ENCODE measurements at regions not wholly inside any gene's neighbourhood (a gene's known extent, or its start where the extent isn't known, plus 50 kb on each side); places are given as distances from the start of the nearest gene placed in this dataset.

DNA sequence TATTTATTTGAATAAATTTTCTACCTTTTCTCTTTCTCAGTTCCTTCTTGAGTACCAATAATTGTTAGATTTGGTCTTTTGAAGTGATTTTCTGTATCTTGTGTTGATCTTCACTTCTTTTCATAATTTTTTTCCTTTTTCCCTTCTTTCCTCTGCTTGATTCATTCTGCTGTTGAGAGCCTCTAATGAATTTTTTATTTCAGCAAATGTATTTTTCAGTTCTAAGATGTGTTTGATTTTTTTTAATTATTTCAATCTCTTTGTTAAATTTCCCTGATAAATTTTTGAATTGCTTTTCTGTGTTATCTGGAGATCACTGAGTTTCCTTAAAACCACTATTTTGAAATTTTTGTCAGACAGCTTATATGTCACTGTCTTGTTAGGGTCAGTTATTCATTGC is 155.4 kb upstream of the IL15 start:
- ChIA-PET POLR2A (ENCODE audit: partially characterized antibody) (no interaction called here), CTCF (ENCODE audit: partially characterized antibody) (no interaction called here)
- Histone ChIP-seq H4K8ac (ENCODE audit: extremely low read depth, insufficient read depth, low read length) (no peak overlapping the region), H2BK5ac (ENCODE audit: low read depth, low read length) (no peak overlapping the region), H2AFZ (ENCODE audit: low read length) (no peak overlapping the region), H3K4me2 (ENCODE audit: insufficient read depth in 1 of 2, low read depth in 2 of 2, low read length in 2 of 2) (no peak overlapping the region), H3K9ac (replicated peaks in 1 of 4; ENCODE audit: extremely low read depth in 1 of 4, low read depth in 3 of 4, low read length in 3 of 4) (no peak overlapping the region), H3K4me1 (replicated peaks in 1 of 4; ENCODE audit: control insufficient read depth in 3 of 4, insufficient read depth in 4 of 4, low read length in 3 of 4) (no peaks in the 10 kb centered on the region), H4K5ac (ENCODE audit: insufficient read length, low read depth, low read length) (no peak overlapping the region), H2BK120ac (replicated peaks; ENCODE audit: low read depth, low read length) (no peak overlapping the region), H3K4me3 (ENCODE audit: extremely low read depth in 1 of 4, insufficient read depth in 2 of 4, low read depth in 3 of 4, low read length in 4 of 4) (no peak overlapping the region), H3K56ac (replicated peaks; ENCODE audit: insufficient read length, low read depth, low read length) (no peak overlapping the region), H3K18ac (ENCODE audit: extremely low read depth, low read length) (no peak overlapping the region), H4K20me1 (replicated peaks in 1 of 2; ENCODE audit: control insufficient read depth in 1 of 2, insufficient read depth in 2 of 2, low read length in 2 of 2) (no peaks in the 10 kb centered on the region), H3K79me2 (ENCODE audit: control insufficient read depth in 1 of 2, insufficient read depth in 2 of 2, low read length in 2 of 2) (no peaks in the 10 kb centered on the region), H2BK12ac (ENCODE audit: low read depth, low read length) (no peak overlapping the region), H2AK5ac (ENCODE audit: low read depth, low read length) (no peak overlapping the region), H3K36me3 (ENCODE audit: control insufficient read depth in 2 of 4, insufficient read depth in 4 of 4, low read length in 3 of 4) (no peaks in the 10 kb centered on the region), H3K27ac (ENCODE audit: low read depth, low read length) (no peak overlapping the region), H3K27me3 (replicated peaks in 1 of 4; ENCODE audit: control insufficient read depth in 3 of 4, extremely low read depth in 1 of 4, insufficient read depth in 3 of 4, low read length in 3 of 4) (no peaks in the 10 kb centered on the region), H4K91ac (replicated peaks; ENCODE audit: insufficient read length, low read length) (no peak overlapping the region), H2BK20ac (ENCODE audit: low read length) (no peak overlapping the region), H3K4ac (replicated peaks; ENCODE audit: insufficient read length, low read depth, low read length) (no peak overlapping the region), H3K23me2 (ENCODE audit: low read depth, low read length) (no peaks in the 10 kb centered on the region), H2BK15ac (ENCODE audit: low read length) (no peak overlapping the region), H3K9me3 (ENCODE audit: insufficient read depth in 2 of 2, low read depth in 1 of 2, low read length in 1 of 2) (no peaks in the 10 kb centered on the region; a peak in 1 of 4 replicates), H3K14ac (ENCODE audit: insufficient read length) (no peak overlapping the region), H3K79me1 (ENCODE audit: low read depth, low read length) (no peaks in the 10 kb centered on the region), H3K23ac (ENCODE audit: insufficient read length) (no peak overlapping the region)
- DNase-seq (ENCODE audit: low read depth in 1 of 2, low spot score in 2 of 2) (no peak), FAIRE-seq (no peak)
- no peak for TF ChIP-seq FOSL1 (IDR thresholded peaks at IDR 0.05; ENCODE audit: insufficient read depth, low read depth, low read length)
- no peak for TF ChIP-seq TAF7 (optimal IDR thresholded peaks at IDR 0.05; ENCODE audit: borderline replicate concordance, low read depth, low read length)
- TF ChIP-seq GTF2F1 (IDR thresholded peaks at IDR 0.05; ENCODE audit: borderline replicate concordance, low read depth, low read length): no peak
- TF ChIP-seq MAX (IDR thresholded peaks at IDR 0.05): no peak
- no peak for TF ChIP-seq SIRT6 (IDR thresholded peaks at IDR 0.05; ENCODE audit: low read length)
- TF ChIP-seq POLR2AphosphoS5 (IDR thresholded peaks at IDR 0.05; ENCODE audit: low read depth, low read length): no peak
- TF ChIP-seq RXRA (IDR thresholded peaks at IDR 0.05; ENCODE audit: insufficient read depth, low read depth, low read length): no peak
- no peak for TF ChIP-seq BACH1 (IDR thresholded peaks at IDR 0.05; ENCODE audit: low read length)
- TF ChIP-seq ATF2 (IDR thresholded peaks at IDR 0.05; ENCODE audit: low read length): no peak
- no peak for TF ChIP-seq SP4 (IDR thresholded peaks at IDR 0.05; ENCODE audit: low read length)
- no peak for TF ChIP-seq KDM1A (IDR thresholded peaks at IDR 0.05; ENCODE audit: borderline replicate concordance, low read length)

Data from H1 (cell line).